ENCODE measurements at regions not wholly inside any gene's neighbourhood (a gene's known extent, or its start where the extent isn't known, plus 50 kb on each side); places are given as distances from the start of the nearest gene placed in this dataset.

DNA sequence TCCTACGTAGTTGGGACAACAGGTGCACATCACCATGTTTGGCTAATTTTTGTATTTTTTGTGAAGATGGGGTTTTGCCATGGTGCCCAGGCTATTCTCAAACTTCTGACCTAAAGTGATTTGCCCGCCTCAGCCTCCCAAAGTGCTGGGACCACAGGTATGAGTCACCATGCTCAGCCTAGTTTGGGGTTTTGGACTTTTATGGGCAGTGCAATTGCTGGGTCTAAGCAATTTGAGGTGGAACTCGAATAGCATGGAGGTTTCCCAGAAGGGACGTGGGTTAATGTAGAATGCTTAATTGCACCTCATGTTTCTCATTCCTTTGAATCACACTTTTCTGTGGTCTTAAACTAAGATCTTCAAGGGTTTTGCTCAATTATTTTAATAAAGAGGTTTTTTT, 102.3 kb upstream of the EPHA4 start:
- TF ChIP-seq EZH2 (IDR thresholded peaks at IDR 0.05; ENCODE audit: insufficient read depth, poor library complexity, severe bottlenecking) (no peak), EZH2phosphoT487 (IDR thresholded peaks at IDR 0.05; ENCODE audit: insufficient read depth, low read depth) (no peak)
